Immature natural killer cell (primary cell): ENCODE measurements at regions not wholly inside any gene's neighbourhood (a gene's known extent, or its start where the extent isn't known, plus 50 kb on each side); places are given as distances from the start of the nearest gene placed in this dataset.
"Not testable (repeated sequence)": the region's sequence is repeated elsewhere in the genome, so short reads cannot be mapped to it uniquely, and the experiment has no call there.

Experiments used
- DNase-seq, 3 donors: peaks; one replicate each; pipeline ENCODE4 v3.0.0; 2022; ENCODE audit warnings: mixed read lengths in 1 of 3
- H3K27ac Mint-ChIP-seq, 6 donors: one replicate each; pipeline ENCODE4 v1.8.0; 2020; ENCODE audit warnings: mixed read lengths in 6 of 6, mild to moderate bottlenecking in 5 of 6, inconsistent platforms in 4 of 6, moderate library complexity in 3 of 6
- H3K27me3 Mint-ChIP-seq, 3 donors: one replicate each; pipeline ENCODE4 v1.8.0; 2020 to 2021; ENCODE audit warnings: low read depth in 3 of 3, mild to moderate bottlenecking in 3 of 3, mixed read lengths in 3 of 3, moderate library complexity in 3 of 3, inconsistent platforms in 1 of 3
- H3K36me3 Mint-ChIP-seq, 3 donors: one replicate each; pipeline ENCODE4 v1.8.0; 2020; ENCODE audit warnings: mixed read lengths in 3 of 3, inconsistent platforms in 2 of 3, mild to moderate bottlenecking in 2 of 3
- H3K4me1 Mint-ChIP-seq, 2 donors: one replicate each; pipeline ENCODE4 v1.8.0; 2020; ENCODE audit warnings: inconsistent platforms in 2 of 2, mild to moderate bottlenecking in 2 of 2, mixed read lengths in 2 of 2, moderate library complexity in 1 of 2
- H3K4me3 Mint-ChIP-seq, 5 donors: one replicate each; pipeline ENCODE4 v1.8.0; 2020; ENCODE audit warnings: mild to moderate bottlenecking in 5 of 5, mixed read lengths in 5 of 5, inconsistent platforms in 3 of 5, moderate library complexity in 3 of 5
- H3K9me3 Mint-ChIP-seq, 6 donors: one replicate each; pipeline ENCODE4 v1.8.0; 2020; ENCODE audit warnings: mild to moderate bottlenecking in 6 of 6, mixed read lengths in 6 of 6, inconsistent platforms in 4 of 6, moderate library complexity in 3 of 6

DNA sequence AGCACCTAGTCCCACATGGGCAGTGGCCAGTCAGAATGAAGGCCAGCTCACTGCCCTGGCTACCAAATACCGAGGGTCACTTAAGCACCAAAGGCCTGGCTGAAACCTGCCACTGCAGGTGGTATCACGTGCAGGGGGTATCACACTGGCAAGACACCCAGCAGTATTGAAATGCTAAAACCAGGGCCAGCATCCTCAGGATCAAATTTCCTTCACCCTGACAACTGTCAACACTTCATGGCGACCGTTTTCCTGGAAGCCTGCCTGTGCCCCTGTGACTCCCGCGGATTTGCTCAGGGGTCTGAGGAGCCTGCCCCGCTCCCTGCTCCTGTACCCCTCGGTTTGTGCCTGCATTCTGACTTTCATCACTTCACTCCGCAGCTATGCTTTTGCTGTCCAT is 151.1 kb downstream of the TTLL2 start:
- DNase-seq: no peak
- Mint-ChIP-seq H3K27ac (no peak overlapping the region), H3K4me1 (no peaks in the 10 kb centered on the region), H3K9me3 (no peaks in the 10 kb centered on the region), H3K36me3 (no peaks in the 10 kb centered on the region), H3K4me3 (no peak overlapping the region), H3K27me3 (peaks cover 1 to 8% (median 2%) of the 10 kb centered on the region in 3 donors)

DNA sequence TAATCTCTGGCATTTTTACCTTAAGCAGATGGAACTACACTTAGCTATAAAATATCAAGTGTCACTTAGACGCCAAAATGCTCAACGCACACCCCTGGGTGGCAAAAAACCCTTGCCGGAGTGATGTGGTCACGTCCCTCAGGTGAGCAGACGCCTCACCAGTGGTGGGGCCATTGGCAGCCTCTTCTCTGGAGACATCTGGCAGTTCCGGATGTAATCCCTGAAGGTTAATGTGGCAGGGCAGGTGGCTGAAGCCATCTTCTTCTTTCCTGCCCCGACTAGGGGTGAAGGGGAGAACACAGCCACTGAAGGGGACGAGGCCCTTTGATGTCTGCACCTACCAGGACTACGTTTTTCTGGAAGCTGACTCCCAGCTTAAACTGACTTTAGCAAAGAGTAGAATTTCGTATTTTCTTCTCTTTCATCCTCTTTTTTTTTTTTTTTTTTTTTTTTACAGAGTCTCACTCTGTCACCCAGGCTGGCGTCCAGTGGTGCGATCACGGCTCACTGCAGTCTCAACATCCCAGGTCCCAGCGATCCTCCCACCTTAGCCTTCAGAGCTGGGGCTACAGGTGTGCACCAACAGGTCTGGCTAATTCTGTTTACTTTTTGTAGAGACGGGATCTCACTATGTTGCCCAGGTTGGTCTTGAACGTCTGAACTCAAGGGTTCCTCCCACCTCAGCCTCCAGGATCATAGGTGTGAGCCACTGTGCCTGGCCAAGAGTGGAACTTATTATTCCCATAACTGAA is 152.1 kb downstream of the TTLL2 start:
- H3K9me3 Mint-ChIP-seq: no peaks in the 10 kb centered on the region
- no peak overlapping the region for H3K4me3 Mint-ChIP-seq
- H3K27me3 Mint-ChIP-seq: peaks cover 1 to 10% (median 2%) of the 10 kb centered on the region in 3 donors
- no peaks in the 10 kb centered on the region for H3K4me1 Mint-ChIP-seq
- H3K36me3 Mint-ChIP-seq: no peaks in the 10 kb centered on the region
- DNase-seq: no peak
- H3K27ac Mint-ChIP-seq: no peak overlapping the region

DNA sequence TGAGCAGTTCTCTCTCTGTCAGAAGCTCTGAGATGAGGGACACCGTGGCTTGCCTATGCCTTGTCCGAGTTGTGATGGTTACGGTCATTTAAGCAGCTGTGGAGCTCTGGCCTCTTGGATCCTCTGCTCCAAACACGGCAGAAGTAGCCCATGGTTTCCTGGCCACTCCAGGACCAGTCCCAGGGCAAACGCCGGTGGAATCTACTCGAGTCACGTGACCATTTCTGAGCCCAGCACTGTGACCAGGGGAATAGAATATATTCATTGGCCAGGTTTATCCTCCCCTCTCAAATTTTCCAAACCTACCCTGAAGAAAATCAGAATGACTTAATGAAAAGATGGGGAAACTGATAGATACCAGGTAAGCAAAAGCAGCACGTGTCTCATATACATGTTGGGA is 152.8 kb downstream of the TTLL2 start:
- H3K27ac Mint-ChIP-seq: no peak overlapping the region
- H3K4me3 Mint-ChIP-seq: no peak overlapping the region
- no peak for DNase-seq
- H3K36me3 Mint-ChIP-seq: no peaks in the 10 kb centered on the region
- no peaks in the 10 kb centered on the region for H3K4me1 Mint-ChIP-seq
- H3K9me3 Mint-ChIP-seq: no peaks in the 10 kb centered on the region
- peaks cover 2 to 10% (median 3%) of the 10 kb centered on the region in 3 donors for H3K27me3 Mint-ChIP-seq

DNA sequence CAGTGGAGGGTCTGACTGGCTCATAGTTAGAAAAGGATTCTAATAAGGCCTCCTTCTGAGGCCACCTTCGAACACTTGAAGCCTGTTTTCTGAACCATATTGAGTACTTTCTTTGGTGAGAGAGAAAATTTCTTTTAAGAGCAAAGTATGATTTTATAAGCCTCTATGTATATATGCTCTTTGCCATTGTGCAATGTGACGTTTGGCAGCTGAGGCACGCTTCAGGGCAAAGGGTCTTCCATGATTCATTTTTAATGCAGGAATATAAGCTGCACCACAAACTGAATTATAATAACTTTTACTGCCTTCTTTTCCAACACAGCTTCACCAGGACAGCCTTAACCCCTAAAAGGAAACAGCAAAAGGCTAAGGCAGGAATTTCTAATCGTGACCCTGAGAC is 154.4 kb downstream of the TTLL2 start:
- Mint-ChIP-seq H3K4me3 (no peak overlapping the region), H3K9me3 (no peaks in the 10 kb centered on the region), H3K4me1 (no peaks in the 10 kb centered on the region), H3K27me3 (peaks cover 4 to 10% (median 5%) of the 10 kb centered on the region in 3 donors), H3K27ac (no peak overlapping the region), H3K36me3 (no peaks in the 10 kb centered on the region)
- no peak for DNase-seq

DNA sequence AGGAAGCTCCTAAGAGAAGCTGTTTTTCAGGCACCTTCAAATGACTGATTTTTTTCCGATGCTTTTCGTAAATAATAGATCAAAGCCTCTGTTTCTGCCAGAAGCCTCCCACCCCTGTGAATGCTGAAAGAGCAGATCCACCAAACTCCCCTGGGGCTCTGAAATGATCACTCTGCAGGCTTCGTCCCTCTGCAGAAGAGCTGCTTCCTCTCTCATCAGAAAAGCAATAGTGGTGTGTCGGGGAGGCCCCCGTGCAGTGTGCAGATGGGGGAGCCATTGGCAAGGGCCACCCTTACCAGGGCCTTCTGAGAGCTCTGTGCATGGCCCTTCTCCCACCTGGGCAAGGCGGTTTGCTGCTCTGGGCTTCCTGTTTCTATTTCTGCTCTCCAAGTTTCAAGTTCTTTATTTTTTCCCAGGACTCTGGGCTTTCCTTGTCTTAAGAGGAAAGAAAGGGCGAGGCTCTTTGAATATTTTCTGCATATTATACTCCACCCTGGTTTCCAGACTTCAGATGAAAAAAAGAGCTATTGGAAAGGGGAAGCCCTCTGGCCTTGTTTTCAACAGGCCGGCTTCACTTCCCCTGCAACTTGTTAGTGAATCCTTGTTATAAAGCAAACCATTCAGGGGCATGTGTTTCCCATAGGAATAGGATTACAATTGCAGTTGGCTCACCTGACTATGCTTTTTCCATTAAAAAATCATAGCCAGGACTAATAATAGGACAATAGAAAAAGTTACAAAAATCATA is 155.2 kb downstream of the TTLL2 start:
- no peak overlapping the region for H3K27ac Mint-ChIP-seq
- H3K4me3 Mint-ChIP-seq: no peak overlapping the region
- peaks cover 4 to 10% (median 8%) of the 10 kb centered on the region in 3 donors for H3K27me3 Mint-ChIP-seq

DNA sequence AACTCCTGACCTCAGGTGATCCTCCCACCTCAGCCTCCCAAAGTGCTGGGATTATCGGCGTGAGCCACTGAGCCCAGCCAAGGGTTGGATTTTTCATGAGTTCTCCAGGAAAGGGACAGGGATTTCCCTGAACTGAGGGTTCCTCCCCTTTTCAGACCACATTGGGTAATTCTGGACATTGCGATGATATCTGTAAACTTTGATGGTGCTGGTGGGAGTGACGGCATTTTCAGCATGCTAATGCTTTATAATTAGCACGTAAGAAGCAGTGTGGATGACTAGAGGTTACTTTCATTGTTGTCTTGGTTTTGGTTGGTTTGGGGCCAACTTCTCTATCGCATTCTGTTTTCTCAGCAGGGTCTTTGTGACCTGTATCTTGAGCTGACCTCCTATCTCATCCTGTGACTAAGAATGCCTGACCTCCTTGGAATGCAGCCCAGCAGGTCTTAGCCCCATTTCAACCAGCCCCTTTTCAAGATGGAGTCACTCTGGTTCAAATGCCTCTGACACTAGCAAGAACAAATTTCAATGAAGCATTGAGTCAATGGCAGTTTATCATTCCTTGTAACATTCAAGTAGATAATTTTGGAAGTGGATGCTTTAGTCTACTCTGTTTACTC is 156.5 kb downstream of the TTLL2 start:
- Mint-ChIP-seq H3K9me3 (no peaks in the 10 kb centered on the region), H3K27ac (no peak overlapping the region), H3K36me3 (no peaks in the 10 kb centered on the region), H3K27me3 (peaks cover 4 to 13% (median 8%) of the 10 kb centered on the region in 3 donors), H3K4me3 (no peak overlapping the region), H3K4me1 (no peaks in the 10 kb centered on the region)
- no peak for DNase-seq

More for the DNA sequence above, 155.2 kb downstream of the TTLL2 start:
- H3K36me3 Mint-ChIP-seq: no peaks in the 10 kb centered on the region
- no peaks in the 10 kb centered on the region for H3K4me1 Mint-ChIP-seq
- no peaks in the 10 kb centered on the region for H3K9me3 Mint-ChIP-seq
- DNase-seq: no peak

DNA sequence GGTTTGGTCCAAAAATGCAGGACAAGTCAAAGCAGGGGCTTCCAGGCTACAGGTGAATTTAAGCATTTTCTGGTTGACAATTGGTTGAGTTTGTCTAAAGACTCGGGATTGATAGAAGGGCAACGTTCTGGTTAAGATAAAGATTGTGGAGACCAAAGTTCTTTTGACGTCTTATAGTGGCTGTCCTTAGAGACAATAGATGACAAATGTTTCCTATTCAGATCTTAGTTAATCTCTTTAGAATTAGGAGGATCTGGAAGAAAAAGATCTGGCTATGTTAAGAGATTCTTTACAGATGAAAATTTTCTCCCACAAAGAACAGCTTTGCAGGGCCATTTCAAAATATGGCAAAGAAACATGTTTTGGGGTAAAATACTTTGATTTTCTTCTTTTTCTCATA is 157.9 kb downstream of the TTLL2 start:
- H3K4me1 Mint-ChIP-seq, H3K27ac Mint-ChIP-seq: not testable (repeated sequence)

DNA sequence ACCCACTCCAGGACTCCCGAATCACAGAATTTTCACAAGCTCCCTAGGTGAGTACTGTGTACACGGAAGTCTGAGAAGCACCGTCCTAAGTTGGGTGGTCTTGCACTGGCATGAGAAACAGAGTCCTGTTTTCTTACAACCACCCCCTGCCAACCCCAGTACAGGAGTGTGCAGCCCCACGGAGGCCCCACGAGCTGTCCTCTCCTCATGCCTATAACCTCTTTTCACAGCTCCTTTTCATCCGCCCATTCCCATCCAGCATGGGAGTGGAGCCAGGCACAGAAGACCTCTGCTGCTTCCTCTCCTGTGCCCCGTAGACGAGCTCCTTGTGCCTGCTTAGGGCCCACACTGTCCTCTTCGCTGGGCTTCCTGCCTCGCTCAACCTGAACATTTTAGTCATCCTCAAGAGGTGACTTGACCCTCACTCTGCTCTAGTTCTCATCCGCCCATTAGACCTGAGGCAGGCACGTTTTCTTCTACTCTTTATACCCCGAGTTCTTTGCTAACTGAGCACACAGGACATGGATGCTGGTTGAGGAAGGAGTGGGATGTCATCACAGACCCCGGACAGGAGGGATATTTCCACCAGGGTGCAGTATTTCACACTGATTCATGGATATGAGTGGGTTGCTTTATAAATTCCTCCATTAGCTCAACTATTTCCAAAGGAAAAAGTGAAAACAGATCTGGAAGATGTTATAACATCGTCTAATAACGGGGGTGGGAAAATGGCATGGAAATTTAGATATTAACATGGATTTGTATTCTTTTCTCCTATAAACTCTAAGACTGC is 160.5 kb downstream of the TTLL2 start:
- no peak for DNase-seq
- H3K9me3 Mint-ChIP-seq: no peaks in the 10 kb centered on the region
- no peaks in the 10 kb centered on the region for H3K36me3 Mint-ChIP-seq
- peaks cover 7 to 15% (median 7%) of the 10 kb centered on the region in 3 donors for H3K27me3 Mint-ChIP-seq
- no peak overlapping the region for H3K27ac Mint-ChIP-seq
- H3K4me1 Mint-ChIP-seq: no peaks in the 10 kb centered on the region
- H3K4me3 Mint-ChIP-seq: no peak overlapping the region

More for the DNA sequence above, 157.9 kb downstream of the TTLL2 start:
- peaks cover 6 to 15% (median 8%) of the 10 kb centered on the region in 3 donors for H3K27me3 Mint-ChIP-seq
- not testable (repeated sequence) for DNase-seq, H3K4me3 Mint-ChIP-seq, H3K36me3 Mint-ChIP-seq, H3K9me3 Mint-ChIP-seq

DNA sequence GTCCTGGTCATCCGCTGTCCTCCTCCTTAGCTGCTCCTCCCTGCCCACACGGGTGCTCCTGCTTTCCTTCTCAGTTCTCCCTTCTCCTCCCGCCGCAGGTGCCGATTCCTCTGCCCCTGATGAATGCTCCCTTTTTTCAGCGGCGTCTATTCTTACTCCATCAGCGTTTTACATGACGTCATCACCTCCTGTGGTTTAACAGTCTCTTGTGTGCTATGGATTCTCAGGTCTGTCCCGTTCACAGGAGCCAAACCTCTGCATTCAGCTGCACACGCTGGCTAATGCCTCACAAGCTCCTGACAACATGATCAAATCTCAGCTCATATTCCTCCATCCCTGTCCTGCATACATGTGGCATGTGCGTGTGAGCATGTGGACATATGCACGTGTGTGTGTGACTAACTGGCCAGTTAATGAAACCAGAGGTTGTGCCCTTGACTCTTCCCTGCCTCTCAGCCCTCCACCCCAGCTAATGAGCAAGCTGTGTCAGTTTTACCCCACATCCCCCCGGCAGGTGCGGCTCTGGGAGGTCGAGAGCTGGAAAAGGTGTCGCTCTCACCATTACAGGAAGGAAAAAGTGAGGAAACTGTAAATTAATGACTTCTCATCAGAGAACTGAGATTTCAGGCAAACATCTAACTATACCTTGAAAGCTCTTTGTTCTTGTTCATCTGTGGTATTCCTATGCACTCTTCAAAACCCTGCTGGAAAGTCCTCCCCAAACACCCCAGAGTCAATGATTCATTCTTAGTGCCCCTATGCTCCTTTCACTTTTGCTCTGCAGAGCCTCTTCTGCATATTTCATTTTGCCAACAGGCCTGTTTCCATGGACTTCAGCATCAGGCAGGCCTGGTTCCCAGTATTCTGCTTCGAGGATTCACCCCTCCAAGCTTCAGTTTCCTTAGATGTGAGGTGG is 163.1 kb downstream of the TTLL2 start:
- H3K27ac Mint-ChIP-seq: no peak overlapping the region
- peaks cover 4 to 11% (median 5%) of the 10 kb centered on the region in 3 donors for H3K27me3 Mint-ChIP-seq
- no peaks in the 10 kb centered on the region for H3K9me3 Mint-ChIP-seq
- DNase-seq: no peak
- H3K36me3 Mint-ChIP-seq: no peaks in the 10 kb centered on the region
- no peak overlapping the region for H3K4me3 Mint-ChIP-seq
- H3K4me1 Mint-ChIP-seq: no peaks in the 10 kb centered on the region

DNA sequence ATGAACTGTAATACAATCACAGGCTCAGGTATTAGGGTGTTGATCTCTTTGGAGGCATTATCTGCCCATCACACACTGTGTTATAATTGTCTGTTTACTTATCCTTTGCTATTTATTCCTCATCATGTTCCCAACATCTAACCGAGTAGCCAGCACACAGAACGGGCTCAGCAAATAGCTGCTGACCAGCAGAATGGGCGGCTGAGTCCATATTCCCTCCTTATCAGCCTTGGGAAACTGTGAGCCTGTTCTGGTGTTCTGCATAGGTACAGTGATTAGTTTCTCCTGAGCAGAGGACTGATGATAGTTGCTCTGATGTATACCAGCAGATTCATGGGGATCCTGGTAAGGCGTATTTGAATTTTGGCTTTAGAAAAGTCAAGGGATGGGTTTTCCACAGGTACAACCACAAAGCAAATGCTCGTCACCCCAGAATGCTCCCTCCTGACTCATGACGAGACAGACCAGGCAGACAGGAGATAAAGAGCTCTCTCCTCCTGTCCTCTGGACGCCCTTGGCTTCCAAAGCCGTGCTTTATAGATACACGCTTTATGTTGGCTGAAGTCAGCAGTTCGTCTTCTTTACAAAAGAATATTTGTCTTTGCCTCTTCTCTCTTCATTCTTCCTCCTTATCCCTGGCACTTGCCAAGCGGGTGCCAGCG is 166.7 kb downstream of the TTLL2 start:
- Mint-ChIP-seq H3K36me3 (no peaks in the 10 kb centered on the region), H3K4me1 (no peaks in the 10 kb centered on the region), H3K9me3 (no peaks in the 10 kb centered on the region), H3K27me3 (peaks cover 7% of the 10 kb centered on the region in 3 donors), H3K27ac (no peak overlapping the region), H3K4me3 (no peak overlapping the region)
- no peak for DNase-seq

DNA sequence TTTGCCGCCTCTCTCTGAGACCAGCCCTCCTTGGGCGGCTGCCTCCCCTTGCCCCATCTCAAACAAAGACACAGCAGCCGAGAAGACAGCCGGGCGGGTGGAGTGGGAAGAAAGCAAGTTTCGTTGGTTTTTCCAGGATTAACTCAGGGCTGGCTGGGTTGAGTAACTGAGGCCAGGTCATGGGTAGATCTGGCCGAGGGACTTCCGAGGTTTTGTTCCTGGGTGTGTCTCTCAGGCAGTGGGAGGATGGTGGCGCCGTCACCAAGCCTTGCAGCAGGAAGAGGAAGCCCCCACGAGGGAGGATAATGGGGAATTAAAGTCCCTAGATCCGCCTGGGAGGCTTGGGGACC is 167.2 kb downstream of the TTLL2 start:
- Mint-ChIP-seq H3K4me3 (no peak overlapping the region), H3K36me3 (no peaks in the 10 kb centered on the region), H3K27me3 (peaks cover 5 to 7% (median 5%) of the 10 kb centered on the region in 3 donors), H3K9me3 (no peaks in the 10 kb centered on the region), H3K4me1 (no peaks in the 10 kb centered on the region), H3K27ac (no peak overlapping the region)
- DNase-seq: no peak

DNA sequence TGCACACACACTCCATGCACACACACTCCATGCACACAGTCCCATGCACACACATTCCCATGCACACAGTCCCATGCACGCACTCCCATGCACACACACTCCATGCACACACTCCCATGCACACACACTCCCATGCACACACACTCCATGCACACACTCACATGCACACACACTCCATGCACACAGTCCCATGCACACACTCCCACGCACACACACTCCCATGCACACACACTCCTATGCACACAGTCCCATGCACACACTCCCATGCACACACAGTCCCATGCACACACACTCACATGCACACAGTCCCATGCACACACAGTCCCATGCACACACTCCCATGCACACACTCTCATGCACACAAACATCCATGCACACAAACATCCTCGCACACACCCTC is 168.4 kb downstream of the TTLL2 start:
- Mint-ChIP-seq H3K27me3 (peaks cover 4 to 5% (median 5%) of the 10 kb centered on the region in 3 donors), H3K4me1 (no peaks in the 10 kb centered on the region), H3K27ac (no peak overlapping the region), H3K9me3 (no peaks in the 10 kb centered on the region), H3K36me3 (no peaks in the 10 kb centered on the region), H3K4me3 (peak overlapping the region in 1 of 5 donors; percentile 18)
- no peak for DNase-seq
